Islet precursor cell (in vitro differentiated cells): ENCODE measurements at regions not wholly inside any gene's neighbourhood (a gene's known extent, or its start where the extent isn't known, plus 50 kb on each side); places are given as distances from the start of the nearest gene placed in this dataset.
"Not testable (repeated sequence)": the region's sequence is repeated elsewhere in the genome, so short reads cannot be mapped to it uniquely, and the experiment has no call there.

ENCODE experiments used
- DNase-seq: peaks from one replicate; pipeline ENCODE4 v3.0.0-alpha.2; 2018

GRCh38 chr10:90034862-90035261, 333.5 kb downstream of the KIF20B start:
- DNase-seq, result not testable (repeated sequence)

GRCh38 chr10:90041585-90041984, 340.2 kb downstream of the KIF20B start:
- DNase-seq, result no peak

- peak; percentile 48 for DNase-seq
These were observed 340.7 kb downstream of the KIF20B start for GRCh38 chr10:90042075-90042474.

GRCh38 chr10:90047243-90047729, 345.9 kb downstream of the KIF20B start:
- no peak for DNase-seq

GRCh38 chr10:90051053-90051452, 349.7 kb downstream of the KIF20B start:
- DNase-seq, result no peak

- DNase-seq, result no peak
These were observed 350.1 kb downstream of the KIF20B start for GRCh38 chr10:90051474-90051873.

- DNase-seq, result no peak
These were observed 361.4 kb downstream of the KIF20B start for GRCh38 chr10:90062786-90063185.

- DNase-seq, result no peak
These were observed 362.9 kb downstream of the KIF20B start for GRCh38 chr10:90064295-90064694.

- no peak for DNase-seq
These were observed 365.0 kb downstream of the KIF20B start for GRCh38 chr10:90066435-90066834.

GRCh38 chr10:90075995-90076394, 374.6 kb downstream of the KIF20B start:
- no peak for DNase-seq

GRCh38 chr10:90079819-90080218, 378.4 kb downstream of the KIF20B start:
- DNase-seq, result no peak

- DNase-seq, result not testable (repeated sequence)
These were observed 385.3 kb downstream of the KIF20B start for GRCh38 chr10:90086606-90087190.

GRCh38 chr10:90087197-90088023, 386.0 kb downstream of the KIF20B start:
- DNase-seq, result no peak

GRCh38 chr10:90088024-90088317, 386.6 kb downstream of the KIF20B start:
- no peak for DNase-seq

GRCh38 chr10:90089719-90090118, 388.3 kb downstream of the KIF20B start:
- DNase-seq, result no peak

- no peak for DNase-seq
These were observed 394.8 kb downstream of the KIF20B start for GRCh38 chr10:90096196-90096595.

- not testable (repeated sequence) for DNase-seq
These were observed 406.2 kb downstream of the KIF20B start for GRCh38 chr10:90107581-90107980.

- DNase-seq, result no peak
These were observed 410.3 kb downstream of the KIF20B start for GRCh38 chr10:90111671-90112070.

GRCh38 chr10:90112681-90113080, 411.3 kb downstream of the KIF20B start:
- DNase-seq, result no peak

GRCh38 chr10:90118567-90118966, 417.2 kb downstream of the KIF20B start:
- DNase-seq, result not testable (repeated sequence)

- not testable (repeated sequence) for DNase-seq
These were observed 418.4 kb downstream of the KIF20B start for GRCh38 chr10:90119631-90120280.

GRCh38 chr10:90125456-90126255, 424.3 kb downstream of the KIF20B start:
- no peak for DNase-seq

- no peak for DNase-seq
These were observed 424.8 kb downstream of the KIF20B start for GRCh38 chr10:90126256-90126595.
